Cardiac septum (tissue), 1 donor: ENCODE measurements at regions not wholly inside any gene's neighbourhood (a gene's known extent, or its start where the extent isn't known, plus 50 kb on each side); places are given as distances from the start of the nearest gene placed in this dataset.

Source experiments
- DNase-seq: peaks from one replicate; pipeline ENCODE4 v3.0.0-alpha.2; 2020; ENCODE audit warnings: low spot score
- intact Hi-C: fragments of 100-400 bp; cut with DNase I; formaldehyde crosslinking; loops from one replicate; pipeline ENCODE4 v1.14.0; 2022
- donor health status: DM: no; HTN: no; CAD: no.

DNA sequence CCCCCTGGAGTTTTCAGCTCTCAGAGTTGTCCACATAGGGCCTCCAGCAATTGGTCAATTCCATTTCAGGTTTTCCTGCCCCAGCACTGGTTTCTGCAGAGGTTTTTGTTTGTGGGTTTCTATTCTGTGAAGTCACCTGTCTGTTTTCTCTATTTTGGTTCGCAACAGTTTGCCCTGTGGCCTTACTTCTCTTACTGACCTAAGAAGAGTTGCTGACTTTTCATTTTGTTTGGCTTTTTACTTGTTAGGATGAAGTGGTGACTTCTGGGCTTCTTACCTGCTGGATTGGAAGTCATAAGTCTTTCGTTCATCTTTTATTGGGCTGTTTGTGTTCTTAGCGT lies 196.4 kb upstream of the PARP11 start:
- intact Hi-C loops: no loop called here
- DNase-seq: no peak

DNA sequence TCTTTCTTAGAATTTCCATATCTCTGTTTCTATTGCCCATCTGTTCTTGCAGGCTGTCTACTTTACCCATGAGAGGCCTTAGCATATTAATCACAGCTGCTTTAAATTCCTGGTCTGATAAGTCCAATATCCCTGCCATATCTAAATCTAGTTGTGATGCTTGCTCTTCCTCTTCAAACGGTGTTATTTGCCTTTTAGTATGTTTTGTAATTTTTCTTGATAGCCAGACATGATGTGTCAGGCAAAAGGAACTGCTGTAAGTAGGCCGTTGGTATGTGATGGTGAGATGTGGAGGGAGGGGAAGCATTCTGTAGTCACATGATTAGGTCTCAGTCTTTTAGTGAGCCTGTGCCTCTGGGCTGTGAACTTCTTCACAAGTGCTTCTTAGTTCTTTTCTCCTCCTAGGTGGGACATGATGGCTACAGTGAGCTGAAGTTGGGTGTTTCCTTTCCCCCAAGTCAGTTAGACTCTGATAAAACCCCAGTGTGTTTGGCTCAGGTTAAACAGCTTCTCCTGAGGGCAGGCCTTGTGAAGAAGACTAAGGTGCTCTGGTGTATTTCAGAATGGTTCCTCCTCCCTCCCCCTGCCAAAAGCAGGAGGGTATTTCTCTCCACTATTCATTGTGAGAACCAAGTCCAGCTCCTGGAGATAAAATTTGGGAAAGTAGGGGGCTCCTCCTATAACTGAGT lies 195.9 kb upstream of the PARP11 start:
- intact Hi-C loops: no loop called here
- DNase-seq: no peak

DNA sequence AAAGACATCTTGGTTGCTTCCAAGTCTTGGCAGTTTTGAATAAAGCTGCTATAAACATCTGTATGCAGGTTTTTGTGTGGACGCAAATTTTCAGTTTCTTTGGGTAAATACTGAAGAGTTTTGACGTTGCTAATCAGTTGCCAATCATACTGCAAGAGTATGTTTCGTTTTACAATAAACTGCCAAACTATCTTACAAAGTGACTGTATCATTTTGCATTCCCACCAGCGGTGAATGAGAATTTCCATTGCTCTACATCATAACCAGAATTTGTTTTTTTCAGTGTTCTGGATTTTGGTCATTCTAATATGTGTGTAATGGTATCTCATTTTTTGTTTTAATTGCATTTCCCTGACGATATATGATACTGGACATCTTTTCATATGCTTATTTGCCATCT lies 190.8 kb upstream of the PARP11 start:
- DNase-seq: no peak
- intact Hi-C loops: no loop called here

DNA sequence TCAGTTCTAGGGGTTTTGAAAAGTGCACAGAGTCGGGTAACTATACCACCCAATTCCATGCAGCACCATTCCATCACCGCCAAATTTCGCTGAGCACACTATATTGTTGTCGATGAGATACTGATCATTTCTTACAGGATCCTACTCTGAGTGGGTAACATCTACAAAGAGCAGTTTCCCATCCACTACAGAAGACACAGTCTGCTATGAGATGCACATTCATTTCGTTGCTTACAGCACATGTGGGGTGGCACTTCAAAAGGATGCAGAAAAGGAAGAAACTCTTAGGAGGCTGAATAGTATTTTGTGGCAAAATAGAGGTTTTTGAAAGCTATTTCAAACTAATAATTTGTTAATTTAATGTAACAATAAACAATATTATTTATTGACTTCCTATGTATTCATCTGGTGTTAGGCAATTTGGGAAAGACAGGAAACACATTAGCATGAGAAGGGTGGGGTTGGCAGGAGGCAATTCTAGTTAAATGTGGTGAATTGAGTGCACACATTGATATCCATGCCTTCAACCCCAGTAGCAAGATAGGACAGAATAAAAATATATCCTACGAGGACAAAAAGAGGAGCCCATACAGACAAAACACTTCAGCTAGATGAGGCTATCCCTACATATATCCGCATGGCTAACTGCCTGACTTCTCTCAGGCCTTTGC lies 186.8 kb upstream of the PARP11 start:
- intact Hi-C loops: no loop called here
- DNase-seq: no peak

DNA sequence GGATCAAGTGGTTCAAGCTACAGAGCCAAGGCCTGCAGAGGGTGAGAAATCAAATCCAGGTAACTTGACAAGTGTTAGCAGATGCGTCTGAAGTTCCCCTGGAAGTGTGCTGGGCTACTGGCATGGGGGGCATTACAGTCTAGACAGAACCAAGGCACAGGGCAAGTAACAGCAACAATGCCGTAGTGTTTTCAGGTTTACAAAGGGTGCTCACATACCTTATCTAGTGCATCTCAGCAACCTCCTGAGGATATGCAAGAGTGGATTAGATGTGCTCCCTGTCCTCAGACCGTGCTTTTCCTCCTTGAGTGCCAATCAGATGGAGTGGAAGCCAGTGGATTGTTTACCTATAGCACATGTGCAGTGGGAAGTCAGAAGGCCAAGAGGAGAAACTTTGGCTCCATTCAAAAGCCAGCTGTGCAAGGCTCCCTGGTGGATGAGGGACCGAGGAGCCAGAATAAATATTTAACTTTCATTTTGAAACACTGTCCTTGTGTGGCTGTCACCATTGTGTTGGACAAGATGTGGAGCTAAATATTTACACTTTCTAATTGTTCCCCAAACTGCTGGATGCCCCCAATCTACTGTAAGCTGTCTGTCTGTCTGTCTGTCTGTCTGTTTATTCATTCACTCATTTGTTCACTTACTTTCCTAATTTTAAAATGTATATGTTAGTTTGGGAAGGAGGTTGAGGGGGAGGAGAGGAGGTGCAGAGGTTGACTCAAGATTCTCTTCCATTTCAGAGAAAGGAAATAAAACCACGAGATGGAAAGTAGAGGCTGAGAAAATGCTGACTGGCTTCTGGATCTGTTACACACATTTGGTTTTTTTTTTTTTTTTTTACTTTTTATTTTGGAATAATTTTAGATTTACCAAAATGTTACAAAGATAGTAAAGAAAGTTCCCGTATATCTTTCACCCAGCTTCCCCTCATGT lies 184.0 kb upstream of the PARP11 start:
- intact Hi-C loops: no loop called here
- no peak for DNase-seq

DNA sequence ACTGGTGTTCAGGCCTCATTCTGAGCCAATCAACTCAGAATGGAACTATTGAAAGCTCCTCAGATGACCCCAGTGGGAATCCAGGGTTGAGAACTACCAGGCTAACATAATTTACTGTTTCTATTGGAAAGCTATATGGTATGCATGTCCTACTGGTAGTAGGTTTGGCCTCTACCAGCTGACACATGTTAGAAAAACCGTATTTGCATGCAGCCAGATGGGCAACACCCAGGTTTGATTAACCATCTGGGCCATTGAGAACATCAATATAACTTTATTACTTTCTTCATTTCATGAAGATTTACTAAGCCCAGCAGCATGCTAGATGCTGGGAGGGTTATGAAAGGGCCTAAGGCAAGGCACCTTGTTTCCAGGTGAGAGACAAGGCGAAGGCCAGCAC lies 181.4 kb upstream of the PARP11 start:
- DNase-seq: no peak
- intact Hi-C loops: no loop called here

DNA sequence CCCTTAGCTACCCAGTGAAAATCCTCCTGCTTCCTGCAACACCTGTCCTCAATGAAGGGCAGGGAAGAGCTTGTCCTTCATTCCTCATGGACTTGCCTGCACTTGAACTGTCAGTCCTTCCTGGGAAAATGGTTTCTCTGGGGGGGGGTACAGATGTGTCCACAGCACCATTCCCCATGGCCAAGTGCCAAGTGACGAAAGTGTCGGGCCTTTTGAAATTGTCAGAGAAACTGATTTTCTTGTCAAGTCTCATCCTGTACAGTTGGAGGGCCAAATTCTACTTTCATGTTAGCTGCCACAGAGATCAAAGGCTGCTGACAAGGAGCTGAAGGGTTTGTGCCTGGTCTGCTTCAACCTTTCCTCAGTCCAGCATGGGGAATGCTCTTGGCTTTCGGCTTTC lies 179.5 kb upstream of the PARP11 start:
- intact Hi-C loops: no loop called here
- DNase-seq: no peak

DNA sequence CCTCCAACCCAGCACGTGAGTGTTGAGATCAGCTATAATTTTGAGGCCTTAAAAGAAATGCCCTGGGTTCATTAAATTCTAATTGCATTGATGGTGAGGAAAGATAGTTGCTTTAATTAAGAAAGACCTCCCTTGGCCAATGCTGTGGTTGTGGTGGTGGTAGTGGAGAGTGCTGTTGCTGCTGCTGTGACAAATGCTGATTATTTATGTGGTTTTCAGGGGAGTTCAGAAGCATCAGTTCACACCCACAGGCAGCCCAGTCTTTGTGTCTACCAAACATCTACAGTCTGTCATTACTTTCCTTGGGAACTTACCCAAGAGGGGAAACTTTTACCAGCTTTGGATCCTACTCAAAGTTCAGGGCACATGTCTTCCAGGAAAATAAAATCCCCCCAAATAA lies 178.4 kb upstream of the PARP11 start:
- DNase-seq: no peak
- intact Hi-C loops: no loop called here

DNA sequence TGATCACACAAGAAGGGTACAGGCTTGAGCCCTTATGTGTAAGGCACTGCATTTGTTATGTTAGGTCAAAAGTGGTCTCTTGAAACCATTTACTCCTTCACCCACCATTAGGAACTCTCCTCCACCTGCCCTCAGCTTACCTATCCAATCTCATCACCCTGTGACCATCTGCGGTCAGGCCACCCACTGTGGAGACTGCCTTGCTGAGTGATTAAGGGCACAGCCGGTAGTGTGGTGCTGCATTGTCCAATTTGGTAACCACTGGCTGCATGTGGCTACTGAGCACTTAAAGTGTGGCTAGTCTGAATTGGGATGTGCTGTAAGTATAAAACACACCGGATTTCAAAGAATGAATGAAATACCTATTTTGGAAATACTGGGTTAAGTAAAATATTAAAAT lies 177.1 kb upstream of the PARP11 start:
- intact Hi-C loops: no loop called here
- DNase-seq: no peak

DNA sequence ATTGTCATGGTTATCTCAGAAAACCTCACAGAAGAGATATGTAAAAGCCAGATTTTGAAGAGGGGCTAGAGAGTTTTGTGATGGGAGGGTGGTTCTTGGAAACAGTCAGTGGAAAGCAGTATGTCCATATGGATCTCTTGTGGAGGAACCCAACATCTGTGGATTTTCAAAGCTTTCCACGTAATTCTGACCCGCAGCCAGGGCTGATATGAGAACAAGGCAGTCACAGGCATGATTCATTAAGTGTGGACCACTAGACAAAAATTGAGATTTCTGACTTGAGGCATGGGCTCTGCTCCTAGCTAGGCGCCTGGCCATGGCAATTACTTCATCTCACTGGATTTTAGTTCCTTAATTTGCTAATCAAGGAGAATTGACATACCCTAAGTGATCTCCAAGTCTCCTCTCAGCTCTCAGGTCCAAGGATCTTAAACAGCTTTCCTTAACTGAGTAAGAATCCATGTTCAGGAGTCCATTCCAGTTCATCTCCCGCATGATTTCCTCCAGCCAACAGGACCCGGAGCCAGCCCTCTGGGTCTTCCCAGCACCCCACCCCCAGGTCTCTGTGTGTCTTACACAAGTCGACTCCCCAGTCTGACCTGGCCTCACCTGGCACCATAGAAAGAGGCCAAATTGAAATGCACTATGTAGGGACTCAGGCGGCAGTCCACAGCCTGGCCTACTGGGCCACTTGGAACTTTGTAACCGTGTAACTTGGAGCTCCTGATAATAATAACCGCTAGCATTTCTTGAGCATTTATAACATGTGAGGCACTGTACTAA lies 176.3 kb upstream of the PARP11 start:
- intact Hi-C loops: no loop called here
- DNase-seq: no peak

DNA sequence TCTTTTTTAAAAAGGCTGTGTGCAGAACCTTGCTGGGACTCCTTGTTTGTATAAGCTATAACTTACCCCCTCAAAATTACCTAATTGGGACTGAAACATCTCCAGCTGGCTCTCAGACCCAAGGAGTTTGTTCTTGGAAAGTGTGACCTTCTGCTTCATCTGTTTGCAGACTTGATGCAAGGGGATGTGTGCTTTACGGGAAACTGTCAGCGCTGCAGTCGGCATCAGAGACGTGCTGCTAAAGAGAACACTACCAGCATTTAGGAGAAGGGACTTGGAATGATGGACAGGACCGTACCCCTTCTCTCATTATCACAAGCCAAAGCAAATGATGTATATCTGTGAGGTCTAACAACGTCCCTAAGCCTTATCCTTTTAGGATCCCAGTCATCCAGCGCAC lies 174.2 kb upstream of the PARP11 start:
- intact Hi-C loops: no loop called here
- DNase-seq: no peak

DNA sequence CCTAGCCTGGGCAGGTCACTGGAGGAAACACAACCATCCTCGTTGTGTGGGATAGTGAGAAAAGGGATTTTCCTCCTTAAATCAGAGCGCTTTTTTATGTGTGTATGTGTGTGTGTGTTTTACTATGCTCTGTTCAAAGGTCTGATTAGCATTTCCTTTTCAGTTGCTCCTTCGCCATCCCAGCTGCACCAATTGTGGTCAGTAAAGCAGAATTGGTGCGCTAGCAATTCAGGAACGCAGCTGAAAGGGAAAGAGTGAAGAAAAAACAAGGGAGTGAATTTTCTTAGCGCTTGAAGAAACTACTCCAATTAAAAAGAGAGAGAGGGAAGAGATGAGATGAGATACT lies 173.3 kb upstream of the PARP11 start:
- no peak for DNase-seq
- intact Hi-C loops: no loop called here

DNA sequence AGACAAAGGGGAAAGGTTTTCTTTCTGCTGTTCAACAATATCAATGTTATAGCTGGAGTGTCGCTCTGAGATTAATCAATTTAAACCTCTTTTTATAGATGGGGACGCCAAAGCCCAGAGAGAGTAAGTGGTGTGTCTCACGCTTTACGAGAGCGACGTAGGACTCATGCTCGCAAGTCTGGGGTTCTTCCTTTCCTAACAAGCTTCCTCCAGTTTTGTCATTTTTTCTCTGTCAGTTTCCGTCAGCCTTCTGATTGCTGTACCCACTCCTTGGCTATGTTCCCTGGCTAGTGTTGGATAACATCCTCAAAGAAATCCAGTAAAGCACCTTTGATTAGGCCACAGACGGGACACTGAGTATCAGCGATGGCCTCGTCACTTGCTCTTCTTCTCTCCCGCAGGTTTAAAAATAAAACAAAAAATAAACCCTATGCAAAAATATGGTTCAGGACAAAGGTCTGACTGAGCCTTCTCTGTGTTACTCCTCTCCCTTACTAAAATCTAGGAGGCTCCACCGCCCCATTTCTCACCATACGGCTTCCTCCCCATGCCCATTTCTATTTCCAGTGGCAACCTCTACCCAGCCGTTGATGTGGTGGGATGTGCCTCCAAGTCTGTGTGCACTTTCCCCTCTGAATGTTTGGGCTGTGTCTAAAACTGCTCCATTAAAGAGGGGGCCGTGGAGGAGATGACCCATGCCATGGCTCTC lies 172.7 kb upstream of the PARP11 start:
- intact Hi-C loops: no loop called here
- DNase-seq: no peak

DNA sequence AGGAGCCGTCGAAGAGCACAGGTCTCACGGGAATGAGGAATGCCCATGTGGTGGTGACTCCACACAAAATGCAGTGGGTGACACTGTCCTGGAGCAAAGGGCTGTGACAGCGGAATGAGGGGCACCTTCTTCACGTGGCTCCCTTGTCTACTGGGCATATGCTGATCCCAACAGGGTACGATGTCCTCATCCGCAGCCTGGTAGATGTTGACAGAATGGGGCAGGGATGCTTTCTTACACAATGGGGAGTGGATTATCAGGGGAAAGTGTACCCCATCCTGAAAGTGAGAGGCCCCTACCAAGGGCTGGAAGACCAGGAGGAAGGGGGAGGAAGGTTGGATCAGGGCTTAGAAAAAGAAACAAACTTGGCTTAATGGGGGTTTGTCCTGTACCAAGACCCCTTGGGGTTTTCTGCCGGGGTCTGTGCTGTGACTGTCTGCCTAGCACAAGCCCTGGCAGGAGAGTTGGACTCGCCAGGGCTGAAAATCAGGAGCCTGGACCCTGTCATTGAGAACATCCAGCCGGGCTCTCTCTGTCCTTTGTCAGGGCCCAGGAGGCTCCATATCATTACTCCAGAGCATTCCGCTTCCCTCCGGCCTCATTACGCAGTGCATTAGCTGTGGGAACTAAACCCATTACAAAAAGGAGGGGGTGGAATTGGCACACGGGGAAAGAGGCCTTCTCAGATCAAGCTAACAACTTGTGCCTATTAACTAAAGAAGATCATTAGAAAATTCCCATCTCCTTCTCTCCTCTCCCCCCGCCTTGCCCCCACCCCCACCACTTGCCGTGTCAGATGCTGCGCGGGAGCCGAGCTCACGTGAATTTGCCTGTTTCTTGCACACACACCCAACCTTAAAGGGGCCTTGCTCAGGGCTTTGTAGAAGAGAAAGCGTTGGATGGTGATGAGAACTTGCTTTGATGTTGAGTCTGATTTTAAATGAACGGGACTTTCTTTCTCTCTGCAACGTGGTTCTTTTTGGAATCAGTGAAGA lies 171.8 kb upstream of the PARP11 start:
- no peak for DNase-seq
- intact Hi-C loops: no loop called here

DNA sequence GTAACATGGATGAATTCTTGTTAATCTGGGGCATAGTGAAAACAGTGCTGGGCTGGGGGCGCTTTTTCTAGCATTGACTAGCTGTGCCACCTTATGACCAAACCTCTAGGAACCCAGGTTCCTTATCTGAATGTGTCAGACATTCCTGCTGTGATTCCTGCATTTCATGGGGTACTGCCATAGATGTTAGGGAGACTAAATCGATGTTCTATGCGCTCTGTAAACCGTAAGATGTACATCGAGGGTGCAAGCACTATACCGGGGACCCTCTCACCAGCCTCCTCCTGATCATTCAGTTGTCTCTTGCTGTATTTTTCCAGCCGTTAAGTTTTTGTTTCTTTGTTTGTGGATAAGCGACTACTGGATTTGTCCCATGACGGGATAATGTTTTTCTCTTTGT lies 170.9 kb upstream of the PARP11 start:
- no peak for DNase-seq
- intact Hi-C loops: no loop called here

DNA sequence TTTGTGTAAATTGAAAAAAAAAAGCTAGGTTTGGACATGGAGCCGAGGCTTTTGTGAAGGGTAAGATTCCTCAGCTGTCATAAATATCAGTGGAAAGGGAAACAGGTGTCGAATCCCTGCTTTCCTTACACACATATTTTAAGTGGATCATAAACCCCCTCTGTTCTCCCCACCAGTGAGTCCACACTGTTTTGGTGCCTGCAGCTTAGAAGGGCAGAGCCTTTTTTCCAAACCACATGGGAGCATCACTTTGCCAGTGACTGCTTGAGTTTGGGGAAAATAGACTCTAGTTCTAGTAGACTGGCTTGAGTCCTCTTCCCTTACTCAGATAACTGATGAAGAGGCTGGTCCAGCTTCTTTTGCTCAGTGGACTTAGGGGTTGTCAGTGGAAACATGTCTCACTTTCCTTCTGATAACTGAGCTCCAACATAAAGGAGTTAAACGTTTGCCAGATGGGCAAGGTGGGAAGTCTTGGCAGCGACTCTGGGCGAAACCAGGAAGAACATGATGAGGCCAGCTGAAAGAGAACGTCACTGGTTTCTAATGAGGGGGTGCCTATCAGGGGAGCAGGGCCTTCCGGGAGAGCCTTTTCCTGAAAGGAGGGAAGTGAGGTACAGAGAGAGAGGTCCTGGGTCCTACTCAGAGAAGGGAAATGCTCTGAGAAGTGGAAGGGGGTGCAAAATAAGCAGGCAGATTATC lies 168.1 kb upstream of the PARP11 start:
- intact Hi-C loops: no loop called here
- no peak for DNase-seq

DNA sequence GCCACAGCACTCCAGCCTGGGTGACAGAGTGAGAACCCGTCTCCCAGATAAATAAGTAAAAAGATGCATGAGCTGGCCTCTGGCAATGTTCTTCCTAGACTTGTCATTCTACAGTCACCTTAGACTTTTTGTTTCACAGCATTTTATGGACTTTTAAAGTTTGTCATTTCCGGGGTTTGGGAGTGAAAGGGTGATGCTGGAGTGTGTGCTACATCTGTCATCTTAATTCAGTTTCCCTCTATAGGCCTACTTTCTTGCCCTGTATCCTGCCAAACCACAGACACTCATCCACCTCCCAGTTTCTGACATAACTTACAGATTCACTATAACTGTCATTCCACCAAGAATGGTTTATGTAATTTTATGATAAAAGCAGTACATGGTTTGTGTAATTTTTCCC lies 166.7 kb upstream of the PARP11 start:
- DNase-seq: no peak
- intact Hi-C loops: loop anchor here (5.0 kb wide), 2 partner anchors 43 to 153 kb away; no protein-coding TSS in a partner anchor
